LoVo (cell line): ENCODE measurements at regions not wholly inside any gene's neighbourhood (a gene's known extent, or its start where the extent isn't known, plus 50 kb on each side); places are given as distances from the start of the nearest gene placed in this dataset.
"Not testable (repeated sequence)": the region's sequence is repeated elsewhere in the genome, so short reads cannot be mapped to it uniquely, and the experiment has no call there.

Experiments
- DNase-seq: peaks from one replicate; pipeline ENCODE4 v3.0.0-alpha.2; 2016; ENCODE audit warnings: low spot score

GRCh38 chr5:118185018-118185417 lies 803.3 kb downstream of the DTWD2 start:
- no peak for DNase-seq

GRCh38 chr5:118176146-118176545 lies 812.2 kb downstream of the DTWD2 start:
- no peak for DNase-seq

DNA sequence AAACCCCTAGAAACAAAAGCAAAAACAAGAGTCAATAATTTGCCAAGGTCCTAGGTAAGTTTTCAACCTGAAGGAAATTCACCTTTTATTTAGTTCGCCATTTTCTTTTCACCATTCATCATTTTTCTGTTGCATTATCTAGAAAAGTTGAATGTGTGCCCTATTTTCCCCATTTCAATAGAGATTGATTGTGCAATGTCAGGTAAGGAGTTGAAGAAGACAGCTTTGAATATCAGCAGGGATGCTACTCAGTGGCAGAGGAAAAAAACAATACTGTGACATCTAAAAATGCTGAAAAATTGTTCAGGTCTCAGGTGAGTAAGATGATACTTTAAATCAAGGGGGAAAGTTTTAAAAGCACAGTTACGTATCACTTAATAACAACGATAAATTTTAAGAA lies 813.7 kb downstream of the DTWD2 start:
- no peak for DNase-seq

DNA sequence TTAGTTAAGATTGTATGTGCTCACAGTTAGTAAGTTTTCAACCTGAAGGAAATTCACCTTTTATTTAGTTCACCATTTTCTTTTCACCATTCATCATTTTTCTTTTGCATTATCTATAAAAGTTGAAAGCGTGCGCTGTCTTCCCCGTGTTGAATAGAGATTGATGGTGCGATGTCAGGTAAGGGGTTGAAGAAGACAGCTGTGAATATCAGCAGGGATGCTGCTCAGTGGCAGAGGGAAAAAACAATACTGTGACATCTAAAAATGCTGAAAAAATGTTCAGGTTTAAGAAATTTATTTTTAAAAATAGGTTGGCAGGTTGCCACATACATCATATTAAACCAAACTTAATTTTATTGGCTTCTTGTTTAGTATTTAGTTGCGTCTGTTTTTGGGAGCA lies 815.0 kb downstream of the DTWD2 start:
- DNase-seq = no peak

GRCh38 chr5:118165619-118166018 lies 822.7 kb downstream of the DTWD2 start:
- no peak for DNase-seq

DNA sequence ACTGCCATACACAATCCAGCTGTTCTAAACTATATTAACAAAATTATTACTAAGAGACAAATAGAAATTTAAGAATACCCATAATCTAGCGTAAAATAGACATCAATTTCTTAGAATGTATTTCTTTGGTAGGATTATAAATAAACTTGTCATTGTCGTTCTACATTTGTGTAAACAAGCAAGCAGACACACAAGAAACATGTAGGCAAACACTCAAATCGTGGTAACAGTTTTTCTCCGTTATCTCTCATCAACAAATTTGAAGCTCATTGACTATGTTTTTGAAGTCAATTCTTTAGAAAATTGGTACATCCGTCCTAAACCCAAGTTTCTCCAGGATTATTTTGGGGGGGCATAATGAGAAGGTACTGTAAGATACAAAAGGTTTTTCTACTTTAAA lies 832.2 kb downstream of the DTWD2 start:
- DNase-seq = no peak

GRCh38 chr5:118146824-118147223 lies 841.5 kb downstream of the DTWD2 start:
- no peak for DNase-seq

- no peak for DNase-seq
These were observed 843.8 kb downstream of the DTWD2 start for GRCh38 chr5:118144540-118144939.

- no peak for DNase-seq
These were observed 849.0 kb downstream of the DTWD2 start for GRCh38 chr5:118139361-118139760.

- no peak for DNase-seq
These were observed 862.2 kb downstream of the DTWD2 start for GRCh38 chr5:118126159-118126558.

DNA sequence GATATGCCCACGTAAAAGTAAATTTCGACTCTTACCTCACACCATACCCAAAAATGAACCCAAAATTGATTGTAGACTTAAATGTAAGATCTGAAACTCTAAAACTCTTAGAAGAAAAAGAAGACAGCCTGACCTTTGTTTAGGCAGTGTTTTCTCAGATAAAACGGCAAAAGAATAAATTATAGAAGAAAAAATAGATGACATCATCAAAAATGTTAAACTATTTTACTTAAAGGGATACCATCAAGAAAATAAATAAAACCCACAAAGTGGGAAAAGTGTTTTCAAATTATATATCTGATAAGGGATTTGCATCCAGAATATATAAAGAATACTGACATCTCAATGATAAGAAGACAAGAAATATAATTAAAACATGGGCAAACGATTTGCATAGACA lies 862.7 kb downstream of the DTWD2 start:
- no peak for DNase-seq

GRCh38 chr5:118121258-118121657 lies 867.1 kb downstream of the DTWD2 start:
- DNase-seq = no peak

GRCh38 chr5:118115791-118116190 lies 872.6 kb downstream of the DTWD2 start:
- no peak for DNase-seq

GRCh38 chr5:118111956-118112355 lies 876.4 kb downstream of the DTWD2 start:
- DNase-seq = no peak

DNA sequence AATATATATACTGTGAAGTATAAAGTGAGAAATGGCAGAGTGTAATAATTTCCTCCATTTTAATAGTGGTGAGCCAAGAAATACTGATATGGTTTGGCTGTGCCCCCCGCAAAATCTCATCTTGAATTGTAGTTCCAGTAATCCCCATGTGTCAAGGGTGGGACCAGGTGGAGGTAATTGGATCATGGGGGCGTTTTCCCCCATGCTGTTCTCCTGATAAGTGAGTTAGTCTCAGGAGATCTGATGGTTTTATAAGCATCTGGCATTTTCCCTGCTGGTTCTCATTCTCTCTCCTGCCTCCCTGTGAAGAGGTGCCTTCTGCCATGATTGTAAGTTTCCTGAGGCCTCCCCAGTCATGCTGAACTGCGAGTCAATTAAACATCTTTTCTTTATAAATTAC lies 881.1 kb downstream of the DTWD2 start:
- DNase-seq = not testable (repeated sequence)

- DNase-seq = no peak
These were observed 889.6 kb downstream of the DTWD2 start for GRCh38 chr5:118098716-118099115.

GRCh38 chr5:118095115-118095514 lies 893.2 kb downstream of the DTWD2 start:
- no peak for DNase-seq

GRCh38 chr5:118088448-118088847 lies 899.9 kb downstream of the DTWD2 start:
- no peak for DNase-seq

- no peak for DNase-seq
These were observed 911.9 kb downstream of the DTWD2 start for GRCh38 chr5:118076490-118076889.

DNA sequence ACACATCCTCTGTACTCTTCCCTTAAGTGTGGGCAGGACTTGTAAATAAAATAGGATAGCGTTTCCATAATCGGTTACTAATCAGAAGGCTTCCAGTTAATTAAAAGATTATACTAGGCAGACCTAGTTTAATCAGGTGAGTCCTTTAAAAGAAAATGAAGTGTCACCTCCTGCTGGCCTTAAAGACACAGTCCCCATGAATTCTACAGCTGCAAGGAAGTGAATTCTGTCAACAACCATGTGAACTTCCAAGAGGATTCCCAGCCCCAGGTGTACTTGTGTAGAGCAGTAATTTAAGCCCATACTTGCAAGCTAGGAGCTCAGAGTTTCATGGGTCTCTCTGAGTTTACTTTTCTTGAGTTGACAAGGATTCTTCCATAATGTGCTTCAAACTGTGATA lies 918.3 kb downstream of the DTWD2 start:
- DNase-seq = no peak

DNA sequence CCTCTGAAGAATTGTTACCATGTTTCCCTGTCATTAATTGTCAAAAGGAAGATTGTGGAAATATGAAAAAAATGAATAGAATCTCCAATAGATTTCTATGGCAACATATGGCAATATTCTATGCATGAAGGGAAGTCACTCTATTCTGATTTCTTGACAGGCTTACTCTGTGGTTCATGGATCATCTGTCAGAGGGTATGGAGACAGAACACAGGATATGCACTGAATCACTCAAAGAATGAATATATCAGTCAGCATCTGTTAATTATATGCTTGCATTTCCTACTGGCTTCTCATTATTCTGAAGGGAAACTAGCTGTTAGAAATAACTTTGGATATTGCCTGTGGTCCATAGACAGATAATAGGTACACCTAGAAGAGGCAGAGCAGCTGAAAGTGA lies 918.9 kb downstream of the DTWD2 start:
- no peak for DNase-seq

DNA sequence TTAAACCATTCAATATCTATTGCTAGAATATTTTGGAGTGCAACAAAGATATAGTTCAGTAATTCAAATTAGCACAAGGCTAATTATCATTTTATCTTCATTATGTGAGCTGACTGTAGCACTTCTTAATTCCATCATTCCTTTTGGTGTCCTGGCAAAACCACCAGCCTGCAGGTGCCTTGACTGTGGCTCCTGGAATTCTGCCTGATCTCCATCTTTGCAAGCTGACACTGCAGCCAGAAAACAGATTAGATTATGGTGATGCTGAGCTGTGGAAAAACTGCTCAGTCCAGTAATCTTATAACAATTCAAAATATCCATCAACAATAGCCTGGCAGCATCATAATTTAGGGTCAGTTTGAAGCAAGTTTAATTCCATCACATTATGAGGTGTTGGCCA lies 919.5 kb downstream of the DTWD2 start:
- no peak for DNase-seq

DNA sequence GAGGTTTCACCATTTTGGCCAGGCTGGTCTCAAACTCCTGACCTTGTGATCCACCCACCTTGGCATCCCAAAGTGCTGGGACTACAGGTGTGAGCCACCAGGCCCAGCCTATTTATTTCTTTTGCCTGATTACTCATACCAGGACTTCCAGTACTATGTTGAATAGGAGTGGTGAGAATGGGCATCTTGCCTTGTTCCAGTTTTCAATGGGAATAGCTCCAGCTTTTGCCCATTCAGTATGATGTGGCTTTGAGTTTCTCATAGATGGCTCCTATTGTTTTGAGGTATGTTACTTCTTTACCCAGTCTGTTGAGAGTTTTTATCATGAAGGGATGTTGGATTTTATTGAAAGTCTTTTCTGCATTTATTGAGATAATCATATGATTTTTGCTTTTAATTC lies 924.5 kb downstream of the DTWD2 start:
- not testable (repeated sequence) for DNase-seq

DNA sequence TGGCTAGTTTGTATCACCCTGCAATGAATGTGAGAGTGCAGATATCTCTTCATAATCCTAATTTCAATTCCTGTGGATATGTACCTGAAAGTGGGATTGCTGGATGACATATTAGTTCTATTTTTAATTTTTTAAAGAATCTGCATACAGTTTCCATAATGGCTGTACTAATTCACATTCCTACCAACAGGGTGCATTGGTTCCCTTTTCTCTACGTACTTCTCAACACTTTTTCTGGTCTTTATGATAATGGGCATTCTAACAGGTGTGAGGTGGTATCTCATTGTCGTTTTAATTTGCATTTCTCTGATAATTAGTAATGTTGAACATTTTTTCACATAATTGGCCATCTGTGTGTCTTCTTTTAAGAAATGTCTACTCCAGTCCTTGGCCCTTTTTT lies 927.5 kb downstream of the DTWD2 start:
- no peak for DNase-seq

- DNase-seq = no peak
These were observed 935.8 kb downstream of the DTWD2 start for GRCh38 chr5:118052503-118052902.
